LoVo (cell line): ENCODE measurements at regions not wholly inside any gene's neighbourhood (a gene's known extent, or its start where the extent isn't known, plus 50 kb on each side); places are given as distances from the start of the nearest gene placed in this dataset.
"Not testable (repeated sequence)": the region's sequence is repeated elsewhere in the genome, so short reads cannot be mapped to it uniquely, and the experiment has no call there.

Source experiments
- DNase-seq: peaks from one replicate; pipeline ENCODE4 v3.0.0-alpha.2; 2016; ENCODE audit warnings: low spot score

DNA sequence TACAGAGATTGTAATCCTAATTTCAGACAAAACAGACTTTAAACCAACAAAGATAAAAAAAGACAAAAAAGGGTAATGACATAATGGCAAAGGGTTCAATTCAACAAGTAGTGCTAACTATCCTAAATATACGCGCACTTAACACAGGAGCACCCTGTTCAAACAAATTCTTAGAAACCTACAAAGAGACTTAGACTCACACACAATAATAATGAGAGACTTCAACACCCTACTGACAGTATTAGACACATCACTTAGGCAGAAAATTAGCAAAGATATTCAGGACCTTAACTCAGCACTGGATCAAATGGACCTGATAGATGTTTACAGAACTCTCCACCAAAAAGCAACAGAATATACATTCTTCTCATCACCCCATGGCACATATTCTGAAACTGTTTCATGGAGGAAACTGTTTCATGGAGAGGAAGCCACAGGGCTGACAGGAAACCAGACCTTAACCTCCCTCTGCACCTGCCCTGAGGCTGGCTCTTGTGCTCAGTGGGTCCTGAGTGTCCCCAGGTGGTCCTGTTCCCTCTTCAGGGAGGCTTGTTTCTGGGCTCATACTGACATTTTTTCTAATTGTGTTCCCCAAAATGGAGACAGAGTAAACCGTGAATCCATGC, 54.7 kb downstream of the OR4M2 start:
- DNase-seq = not testable (repeated sequence)

DNA sequence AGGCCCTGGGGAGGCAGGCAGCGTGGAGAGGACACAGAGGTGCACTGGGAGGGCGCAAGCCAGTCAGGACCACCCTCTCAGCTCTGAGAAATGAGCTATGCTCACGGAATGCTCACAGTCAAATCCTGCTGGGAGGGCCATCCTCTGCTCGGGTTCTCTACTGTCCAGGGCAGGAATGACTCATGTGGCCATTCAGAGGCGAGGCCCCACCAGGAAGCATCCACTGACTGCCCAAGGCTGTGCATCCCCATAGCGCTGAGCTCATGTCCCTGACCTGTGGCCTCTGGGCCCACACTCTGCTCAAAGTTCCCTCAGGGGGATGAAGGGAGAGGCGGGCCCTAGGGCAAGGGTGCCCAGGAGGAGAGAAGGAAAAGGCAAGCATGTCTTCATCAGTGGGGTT, 57.2 kb downstream of the OR4M2 start:
- DNase-seq = not testable (repeated sequence)

DNA sequence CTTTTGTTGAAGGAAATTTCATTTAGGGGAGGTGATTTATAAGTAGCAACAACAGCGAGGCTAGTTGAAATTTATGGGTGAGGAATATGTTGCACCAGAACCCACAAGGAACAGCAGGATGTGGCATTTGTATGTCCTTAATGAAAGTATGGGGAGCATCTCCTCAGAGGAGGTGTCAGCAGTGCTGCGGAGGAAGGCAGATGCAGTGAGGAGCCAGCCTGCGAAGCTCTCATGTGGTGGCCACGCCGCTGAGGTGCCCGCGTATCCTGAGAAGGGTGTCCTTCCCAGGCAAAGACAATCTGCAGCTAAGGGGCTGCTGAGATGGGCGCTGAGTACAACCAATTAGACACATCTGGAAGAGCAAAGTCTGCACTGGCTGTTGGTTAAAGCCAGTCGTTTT, 60.8 kb downstream of the OR4M2 start:
- DNase-seq = not testable (repeated sequence)

DNA sequence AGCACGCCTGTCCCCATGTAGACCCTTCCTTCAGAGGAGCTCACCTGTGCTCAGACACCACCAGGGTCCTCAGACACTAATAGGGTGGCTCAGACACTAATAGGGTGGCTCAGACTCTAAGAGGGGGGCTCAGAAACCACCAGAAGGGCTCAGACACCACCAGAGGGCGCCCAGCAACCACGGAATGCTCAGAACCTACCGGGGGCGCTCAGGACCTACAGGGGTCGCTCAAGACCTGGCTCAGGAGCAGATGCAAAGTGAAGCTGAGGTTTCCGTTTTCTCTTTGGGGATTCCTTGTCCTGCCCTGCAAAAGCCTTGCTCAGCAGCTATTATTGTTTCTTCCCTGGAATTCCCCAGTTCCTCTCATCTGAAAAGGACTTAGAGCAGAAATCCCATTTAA, 67.8 kb downstream of the OR4M2 start:
- DNase-seq = not testable (repeated sequence)

DNA sequence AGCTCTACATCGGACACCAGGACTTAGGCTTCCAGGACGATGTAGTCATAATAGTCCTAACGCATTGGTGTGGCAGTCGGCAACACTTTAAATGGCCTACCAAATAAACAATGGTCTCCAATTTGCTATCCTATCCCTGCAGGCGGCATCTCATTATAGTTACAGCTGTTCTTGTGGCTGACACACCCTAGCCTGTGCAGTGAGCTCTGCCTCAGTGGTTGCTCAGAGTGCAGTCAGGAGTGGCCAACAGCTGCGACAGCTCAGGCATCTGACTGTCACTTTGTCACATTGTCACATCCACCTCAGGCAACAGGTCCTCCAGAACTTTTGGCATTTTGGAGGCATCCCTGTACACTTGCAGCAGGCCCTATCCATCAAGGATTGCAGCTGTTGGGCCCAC, 77.9 kb downstream of the OR4M2 start:
- not testable (repeated sequence) for DNase-seq

DNA sequence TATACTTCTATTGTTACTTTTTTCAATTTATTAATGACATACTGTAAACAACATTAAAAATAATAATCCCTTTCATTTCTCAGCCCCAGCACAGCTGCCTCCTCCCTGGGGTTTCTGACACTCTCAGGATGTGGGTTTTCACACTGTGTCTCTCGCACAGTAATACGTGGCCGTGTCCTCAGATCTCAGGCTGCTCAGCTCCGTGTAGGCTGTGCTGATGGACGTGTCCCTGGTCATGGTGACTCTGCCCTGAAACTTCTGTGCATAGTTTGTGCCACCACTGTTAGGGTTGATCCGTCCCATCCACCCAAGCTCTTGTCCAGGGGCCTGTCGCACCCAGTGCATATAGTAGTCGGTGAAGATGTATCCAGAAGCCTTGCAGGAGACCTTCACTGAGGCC, 80.0 kb downstream of the OR4M2 start:
- DNase-seq = not testable (repeated sequence)

DNA sequence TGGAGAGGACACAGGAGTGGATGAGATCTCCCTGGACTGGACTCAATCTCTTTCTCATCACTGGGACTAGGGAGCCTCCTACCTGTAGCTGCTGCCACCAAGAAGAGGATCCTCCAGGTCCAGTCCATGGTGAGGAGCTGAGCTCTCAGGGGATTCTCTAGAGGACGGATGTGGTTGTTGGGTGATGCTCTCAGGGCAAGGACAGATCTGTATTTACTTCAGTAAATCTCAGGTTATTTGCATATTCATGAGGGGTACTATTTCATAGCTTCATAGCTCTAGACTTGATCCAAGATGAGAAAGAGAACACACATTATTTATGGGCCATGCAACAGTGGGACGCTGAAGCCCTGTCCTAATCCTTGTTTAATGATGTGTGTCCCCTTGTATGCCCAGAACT, 80.4 kb downstream of the OR4M2 start:
- DNase-seq = not testable (repeated sequence)

DNA sequence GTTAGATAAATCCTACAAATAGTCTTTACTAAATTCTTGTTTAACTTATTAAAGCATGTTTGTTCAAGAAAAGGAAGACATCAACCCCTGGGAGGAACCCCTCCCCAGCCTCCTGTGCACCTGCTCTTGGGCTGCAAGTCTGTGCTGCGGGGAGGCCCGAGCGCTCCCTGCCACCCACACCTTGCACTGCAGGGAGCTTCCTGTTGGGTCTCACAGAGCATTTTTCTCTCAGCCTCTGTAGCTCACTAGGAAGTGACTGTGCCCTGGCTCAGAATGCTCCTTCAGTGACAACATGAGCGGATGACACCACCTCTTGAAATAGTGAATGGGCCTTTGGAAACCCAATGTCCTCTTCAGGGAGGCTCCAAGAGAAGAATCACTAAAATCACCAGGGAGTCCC, 81.1 kb downstream of the OR4M2 start:
- DNase-seq = not testable (repeated sequence)

DNA sequence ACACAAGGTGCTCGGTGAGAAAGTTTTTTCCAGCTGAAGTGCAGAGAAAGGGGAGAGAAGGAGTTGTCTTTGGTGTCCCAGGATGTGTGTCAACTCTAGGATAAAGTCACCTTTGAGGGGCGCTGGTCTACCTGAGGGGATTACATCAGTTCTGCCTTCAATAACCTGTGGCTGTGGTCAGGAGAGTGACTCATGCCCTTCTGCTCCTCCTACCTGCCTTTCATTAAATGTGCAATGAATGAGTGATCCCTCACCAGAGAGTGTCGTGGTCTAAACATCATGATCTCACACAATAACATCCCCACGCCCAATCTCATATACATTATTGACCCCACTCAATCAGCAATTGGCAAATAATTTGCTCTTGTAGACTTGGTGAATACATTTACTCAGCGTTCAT, 83.4 kb downstream of the OR4M2 start:
- DNase-seq = not testable (repeated sequence)

DNA sequence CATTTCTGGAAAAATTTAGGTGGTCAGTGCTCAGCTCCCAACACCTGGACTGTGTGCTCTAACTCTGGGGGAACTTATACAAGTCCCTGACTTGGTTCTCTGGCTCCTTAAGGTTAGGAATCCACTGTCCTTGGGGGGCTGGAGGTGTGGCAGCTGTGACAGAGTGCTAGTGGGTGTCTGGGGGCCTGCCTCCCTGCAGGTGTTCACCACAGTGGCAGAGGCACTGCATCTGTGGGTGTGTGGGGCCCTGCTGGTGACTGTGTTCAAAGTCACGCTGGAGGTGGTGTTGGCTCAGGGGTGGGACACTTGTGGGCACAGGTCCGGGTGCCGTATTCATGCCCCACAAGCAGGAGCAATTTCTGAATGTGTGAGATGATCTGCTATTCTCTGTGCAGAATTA, 87.2 kb downstream of the OR4M2 start:
- DNase-seq = not testable (repeated sequence)

DNA sequence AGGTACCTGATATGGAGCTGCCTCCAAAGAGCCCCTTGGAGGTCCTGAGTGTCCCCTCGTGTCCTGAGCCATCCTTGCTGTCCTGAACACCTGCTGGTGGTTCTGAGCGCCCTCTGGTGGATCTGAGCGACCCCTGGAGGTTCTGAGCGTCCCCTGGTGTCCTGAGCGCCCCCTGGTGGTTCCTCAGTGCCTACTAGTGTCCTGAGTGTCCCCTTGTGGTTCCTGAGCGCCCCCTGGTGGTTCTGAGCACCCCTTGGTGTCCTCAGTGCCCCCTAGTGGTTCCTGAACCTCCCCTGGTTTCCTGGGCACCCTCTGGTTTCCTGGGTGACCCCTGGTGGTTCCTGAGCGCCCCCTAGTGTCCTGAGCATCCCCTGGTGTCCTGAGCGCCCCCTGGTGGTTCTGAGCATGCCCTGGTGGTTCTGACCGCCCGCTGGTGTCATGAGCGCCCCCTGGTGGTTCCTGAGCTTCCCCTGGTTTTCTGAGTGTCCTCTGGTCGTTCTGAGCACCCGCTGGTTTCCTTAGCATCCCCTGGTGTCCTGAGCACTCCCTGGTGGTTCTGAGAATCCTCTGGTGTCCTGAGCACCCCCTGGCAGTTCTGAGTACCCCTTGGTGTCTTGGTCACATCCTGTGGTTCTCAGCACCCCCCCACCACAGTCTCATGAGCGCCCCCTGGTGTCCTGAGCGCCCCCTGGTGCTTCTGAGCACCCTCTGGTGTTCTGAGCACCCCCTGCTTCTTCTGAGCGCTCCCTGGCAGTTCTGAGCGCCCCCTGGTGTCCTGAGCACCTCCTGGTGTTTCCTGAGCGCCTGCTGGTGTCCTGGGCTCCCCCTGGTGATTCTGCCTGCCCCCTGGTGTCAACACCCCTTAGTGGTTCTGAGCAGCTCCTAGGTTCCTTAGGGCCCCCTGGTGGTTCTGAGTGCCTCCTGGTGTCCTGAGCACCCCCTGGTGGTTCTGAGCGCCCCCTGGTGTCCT, 93.0 kb downstream of the OR4M2 start:
- DNase-seq = not testable (repeated sequence)

DNA sequence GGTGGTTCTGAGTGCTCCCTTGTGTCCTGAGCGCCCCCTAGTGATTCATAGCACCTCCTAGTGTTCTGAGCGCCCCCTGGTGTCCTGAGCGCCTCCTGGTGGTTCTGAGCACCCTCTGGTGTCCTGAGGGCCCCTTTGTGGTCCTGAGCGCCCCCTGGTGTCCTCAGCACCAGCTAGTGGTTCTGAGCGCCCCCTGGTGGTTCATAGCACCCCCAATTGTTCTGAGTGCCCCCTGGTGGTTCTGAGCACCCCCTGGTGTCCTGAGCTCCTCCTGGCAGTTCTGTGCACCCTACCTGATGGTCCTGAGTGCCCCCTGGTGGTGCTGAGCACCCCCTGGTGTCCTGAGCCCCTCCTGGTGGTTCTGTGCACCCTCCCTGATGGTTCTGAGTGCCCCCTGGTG, 93.8 kb downstream of the OR4M2 start:
- DNase-seq = not testable (repeated sequence)

DNA sequence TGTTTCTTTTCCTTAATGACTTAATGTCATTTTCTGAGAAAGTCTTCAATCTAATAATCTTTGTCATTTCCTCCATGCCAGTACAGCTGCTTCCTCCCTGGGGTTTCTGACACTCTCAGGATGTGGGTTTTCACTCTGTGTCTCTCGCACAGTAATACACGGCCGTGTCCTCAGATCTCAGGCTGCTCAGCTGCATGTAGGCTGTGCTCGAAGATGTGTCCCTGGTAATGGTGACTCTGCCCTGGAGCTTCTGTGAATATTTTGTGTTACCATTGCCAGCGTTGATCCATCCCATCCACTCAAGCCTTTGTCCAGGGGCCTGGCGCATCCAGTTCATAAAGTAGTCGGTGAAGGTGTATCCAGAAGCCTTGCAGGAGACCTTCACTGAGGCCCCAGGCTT, 97.6 kb downstream of the OR4M2 start:
- DNase-seq = not testable (repeated sequence)

DNA sequence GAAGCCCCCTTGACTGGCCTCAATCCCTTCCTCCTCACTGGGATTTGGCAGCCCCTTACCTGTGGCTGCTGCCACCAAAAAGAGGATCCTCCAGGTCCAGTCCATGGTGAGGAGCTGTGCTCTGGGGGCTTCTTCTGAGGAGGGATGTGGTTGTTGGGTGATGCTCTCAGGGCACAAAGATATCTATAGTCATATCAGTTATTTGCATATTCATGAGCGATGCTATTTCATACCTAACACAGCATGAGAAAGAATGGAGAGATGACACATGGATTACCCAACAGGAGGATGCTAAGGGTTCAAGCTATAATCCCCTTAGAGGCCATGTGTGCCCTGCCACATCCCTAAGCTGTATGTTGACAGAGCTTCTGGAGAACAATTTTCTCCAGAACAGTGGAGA, 98.1 kb downstream of the OR4M2 start:
- DNase-seq = not testable (repeated sequence)

DNA sequence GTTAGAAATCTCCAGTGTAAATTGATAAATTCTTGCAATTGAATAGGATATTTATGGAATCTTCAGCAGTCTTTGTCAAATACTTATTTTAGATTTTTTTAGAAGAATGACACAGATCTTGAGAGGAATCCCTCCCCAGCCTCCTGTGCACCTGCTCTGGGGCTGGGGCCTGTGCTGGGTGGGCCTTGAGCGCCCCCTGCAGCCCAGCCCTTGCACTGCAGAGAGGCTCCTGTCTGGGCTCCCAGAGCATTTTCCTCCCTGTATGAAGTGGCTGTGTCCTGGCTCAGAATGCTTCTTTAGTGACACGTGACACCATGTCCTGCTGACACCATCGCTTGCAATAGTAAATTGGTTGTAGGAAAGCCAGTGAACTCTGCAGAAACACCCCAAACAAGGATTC, 98.7 kb downstream of the OR4M2 start:
- not testable (repeated sequence) for DNase-seq

DNA sequence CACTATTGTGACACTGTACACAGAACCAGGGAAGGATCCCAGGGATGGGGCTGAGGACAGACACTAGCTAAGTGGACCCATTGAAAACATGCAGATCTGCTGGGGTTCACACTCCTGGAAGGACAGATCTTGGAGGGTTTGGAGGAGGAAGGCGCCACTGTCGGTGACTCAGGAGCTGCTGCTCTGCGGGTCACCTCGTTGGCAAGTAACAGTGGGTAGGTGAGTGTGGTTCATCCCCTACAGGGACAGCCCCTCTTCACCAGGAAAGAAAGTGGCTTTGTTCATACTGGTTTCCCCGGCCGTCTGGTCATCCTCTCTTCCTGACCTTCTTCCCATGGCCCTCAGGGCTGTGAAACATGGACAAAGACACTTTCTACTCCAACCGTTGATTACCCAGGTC, 100.3 kb downstream of the OR4M2 start:
- DNase-seq = not testable (repeated sequence)

DNA sequence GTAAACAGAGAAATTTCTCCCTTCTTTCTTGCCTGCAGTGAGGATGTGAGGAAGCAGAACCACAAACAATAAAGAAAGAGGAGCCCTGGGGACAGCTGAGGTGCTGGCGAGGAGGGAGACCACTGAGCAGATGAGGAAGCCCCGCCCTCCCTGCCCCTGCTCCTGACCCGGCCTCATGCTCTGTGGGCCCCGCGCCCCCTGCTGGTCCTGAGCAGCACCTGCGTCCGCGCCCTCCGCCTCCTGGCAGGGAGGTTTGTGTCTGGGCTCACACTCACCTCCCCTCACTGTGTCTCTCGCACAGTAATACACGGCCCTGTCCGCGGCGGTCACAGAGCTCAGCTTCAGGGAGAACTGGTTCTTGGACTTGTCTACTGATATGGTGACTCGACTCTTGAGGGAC, 104.4 kb downstream of the OR4M2 start:
- not testable (repeated sequence) for DNase-seq

DNA sequence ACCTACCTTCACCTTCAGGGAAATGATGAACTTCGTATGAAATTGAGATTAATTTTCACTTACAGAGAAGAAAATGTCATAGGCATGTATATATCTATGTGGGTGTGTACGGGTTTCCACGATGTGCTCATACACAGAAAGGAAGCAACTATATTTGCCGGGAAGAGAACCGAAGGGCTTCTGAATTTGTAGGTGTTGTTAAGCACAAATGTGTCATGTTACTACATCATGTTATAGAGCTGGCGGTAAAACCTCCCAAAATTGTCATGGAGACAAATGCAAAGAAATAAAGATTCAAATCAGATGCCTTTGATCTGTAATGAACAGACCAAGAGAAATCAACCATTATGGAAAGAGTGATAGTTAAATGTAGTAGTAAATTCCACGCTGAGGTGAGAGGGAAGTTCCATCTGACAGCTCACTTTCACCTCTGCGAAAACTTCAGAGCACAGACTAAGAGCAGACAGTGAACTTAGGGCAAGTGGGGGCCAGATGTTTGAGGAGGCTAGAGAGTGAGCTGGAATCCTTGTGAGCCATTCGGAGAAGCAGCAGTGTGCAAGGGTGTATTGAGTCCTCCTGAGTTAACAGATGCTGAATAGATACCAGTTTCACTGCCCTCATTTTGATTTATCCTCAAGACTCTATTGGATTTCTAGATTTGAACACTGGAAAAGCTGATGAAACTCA, 106.7 kb downstream of the OR4M2 start:
- DNase-seq = not testable (repeated sequence)

DNA sequence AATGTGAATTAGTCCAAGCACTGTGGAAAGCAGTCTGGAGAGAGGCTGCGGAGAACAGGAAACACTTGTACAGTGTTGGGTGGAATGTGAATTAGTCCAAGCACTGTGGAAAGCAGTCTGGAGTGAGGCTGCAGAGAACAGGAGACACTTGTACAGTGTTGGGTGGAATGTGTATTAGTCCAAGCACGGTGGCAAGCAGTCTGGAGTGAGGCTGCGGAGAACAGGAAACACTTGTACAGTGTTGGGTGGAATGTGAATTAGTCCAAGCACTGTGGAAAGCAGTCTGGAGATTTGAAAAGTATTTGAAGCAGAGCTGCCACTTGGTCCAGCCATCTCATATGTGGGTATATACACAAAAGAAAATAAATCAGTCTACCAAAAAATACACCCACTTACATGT, 111.5 kb downstream of the OR4M2 start:
- not testable (repeated sequence) for DNase-seq

DNA sequence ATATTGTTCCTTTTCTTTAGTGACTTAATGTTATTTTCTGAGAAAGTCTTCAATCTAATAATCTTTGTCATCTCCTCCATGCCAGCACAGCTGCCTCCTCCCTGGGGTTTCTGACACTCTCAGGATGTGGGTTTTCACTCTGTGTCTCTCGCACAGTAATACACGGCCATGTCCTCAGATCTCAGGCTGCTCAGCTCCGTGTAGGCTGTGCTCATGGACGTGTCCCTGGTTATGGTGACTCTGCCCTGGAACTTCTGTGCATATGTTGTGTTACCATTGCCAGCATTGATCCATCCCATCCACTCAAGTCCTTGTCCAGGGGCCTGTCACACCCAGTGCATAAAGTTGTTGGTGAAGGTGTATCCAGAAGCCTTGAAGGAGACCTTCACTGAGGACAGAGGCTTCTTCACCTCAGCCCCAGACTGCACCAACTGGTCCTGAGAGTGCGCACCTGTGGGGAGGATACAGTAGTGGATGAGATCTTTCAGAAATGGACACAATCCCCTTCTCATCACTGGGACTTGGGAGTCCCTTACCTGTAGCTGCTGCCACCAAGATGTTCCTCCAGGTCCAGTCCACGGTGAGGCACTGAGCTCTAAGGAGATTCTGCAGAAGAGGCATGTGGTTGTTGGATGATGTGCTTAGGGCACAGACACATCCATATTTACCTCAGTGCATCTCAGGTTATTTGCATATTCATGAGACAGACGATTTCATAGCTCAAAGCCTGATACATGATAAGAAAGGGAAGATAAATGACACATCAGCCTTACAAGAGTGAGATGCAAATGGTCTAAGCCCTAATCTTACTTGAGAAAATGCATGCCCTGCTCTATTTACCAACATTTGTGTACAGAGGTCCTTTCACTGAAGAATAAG, 114.7 kb downstream of the OR4M2 start:
- DNase-seq = not testable (repeated sequence)

DNA sequence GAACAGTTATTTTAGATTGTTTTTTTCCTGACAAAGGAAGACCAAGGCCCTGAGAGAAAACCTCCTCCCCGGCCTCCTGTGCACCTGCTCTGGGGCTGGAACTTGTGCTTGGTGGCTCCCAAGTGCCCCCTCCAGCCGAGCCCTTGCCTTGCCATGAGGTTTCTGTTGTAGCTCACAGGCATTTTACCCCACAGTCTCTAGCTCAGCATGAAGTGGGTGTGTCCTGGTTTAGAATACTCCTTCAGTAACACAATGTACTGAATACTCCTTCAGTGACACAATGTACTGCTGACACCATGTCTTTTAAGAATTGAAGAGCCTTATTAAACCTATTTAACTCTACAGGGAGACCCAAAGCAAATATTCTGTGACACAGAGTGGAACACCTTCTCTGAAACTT, 116.1 kb downstream of the OR4M2 start:
- DNase-seq = not testable (repeated sequence)

DNA sequence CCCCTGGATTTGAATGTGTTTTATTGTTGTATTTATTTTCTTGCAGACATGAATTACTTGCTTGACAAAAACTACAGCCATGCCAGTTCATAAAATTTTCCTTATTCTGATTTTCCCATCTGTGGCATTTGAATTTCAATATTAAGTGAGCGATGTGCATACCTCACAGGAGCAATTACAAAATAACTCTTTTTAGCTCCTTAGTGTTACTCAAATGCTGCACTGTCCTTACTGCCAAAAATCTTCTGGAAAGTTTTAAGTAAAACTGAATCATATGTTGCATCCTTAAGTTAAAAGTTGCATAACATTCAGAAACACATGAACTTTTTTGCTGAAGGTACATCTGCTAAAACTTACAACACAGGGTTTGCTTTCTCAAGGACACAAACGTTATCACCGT, 120.1 kb downstream of the OR4M2 start:
- DNase-seq = not testable (repeated sequence)
